ENCODE measurements at regions not wholly inside any gene's neighbourhood (a gene's known extent, or its start where the extent isn't known, plus 50 kb on each side); places are given as distances from the start of the nearest gene placed in this dataset.

DNA sequence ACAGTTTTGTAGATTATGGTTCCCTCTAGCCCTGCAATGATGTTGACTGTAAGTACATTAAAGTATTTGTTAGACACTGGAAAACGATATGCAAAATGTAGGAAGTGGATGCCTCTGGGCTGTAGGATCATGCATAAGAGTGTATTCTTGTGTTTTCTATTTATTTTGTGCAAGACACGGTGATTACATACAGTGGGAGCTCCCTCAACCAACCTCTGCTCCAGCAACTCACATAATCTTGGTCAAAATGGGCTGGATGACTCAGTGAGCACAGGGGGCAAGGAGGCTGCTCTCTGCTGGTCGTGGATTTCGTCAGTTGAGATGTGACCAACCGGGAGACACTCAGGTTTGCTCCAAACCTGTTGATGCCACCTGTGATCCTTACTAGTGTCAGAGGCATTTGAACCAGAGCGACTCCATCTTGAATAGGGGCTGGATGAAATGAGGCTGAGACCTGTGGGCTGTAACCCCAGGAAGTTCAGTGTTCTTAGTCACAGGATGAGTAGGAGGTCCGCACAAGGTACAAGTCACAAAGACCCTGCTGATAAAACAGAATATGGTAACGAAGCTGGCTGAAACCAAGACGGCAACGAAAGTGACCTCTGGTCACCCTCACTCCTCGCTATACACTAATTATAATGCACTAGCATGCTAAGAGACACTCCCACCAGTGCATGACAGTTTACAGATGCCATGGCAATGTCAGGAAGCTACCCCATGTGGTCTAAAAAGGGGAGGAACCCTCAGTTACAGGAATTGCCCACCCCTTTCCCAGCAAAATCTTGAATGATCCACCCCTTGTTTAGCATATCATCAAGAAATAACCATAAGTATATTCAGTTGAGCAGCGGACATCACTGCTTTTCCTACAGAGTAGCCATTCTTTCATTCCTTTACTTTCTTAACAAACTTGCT lies 56.4 kb upstream of the FAM20C start:
- no peak for DNase-seq (ENCODE audit: low read depth)

- no peak for DNase-seq (ENCODE audit: low read depth)
These were observed 55.1 kb upstream of the FAM20C start for GRCh38 chr7:137094-137891.

DNA sequence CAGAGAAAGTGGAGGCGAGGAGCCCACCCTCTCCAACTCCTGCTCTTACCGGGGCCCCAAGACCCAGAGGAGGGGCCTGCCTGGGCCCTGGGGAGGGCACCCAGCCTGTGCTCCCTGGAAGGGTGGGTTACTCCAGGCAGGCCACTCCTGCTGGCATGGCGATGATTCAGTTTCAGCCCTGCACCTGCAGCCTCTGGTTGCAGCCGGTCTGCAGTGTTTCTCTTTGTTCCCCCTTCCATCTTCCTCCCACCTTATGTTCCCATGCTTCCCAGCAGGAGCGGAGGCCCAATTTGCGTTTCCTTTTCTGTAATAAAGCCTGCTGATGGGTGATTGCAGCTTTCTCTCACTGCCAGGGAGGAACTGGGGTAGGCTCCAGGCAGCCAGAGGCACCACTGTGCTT lies 53.2 kb upstream of the FAM20C start:
- DNase-seq (ENCODE audit: low read depth): no peak

DNA sequence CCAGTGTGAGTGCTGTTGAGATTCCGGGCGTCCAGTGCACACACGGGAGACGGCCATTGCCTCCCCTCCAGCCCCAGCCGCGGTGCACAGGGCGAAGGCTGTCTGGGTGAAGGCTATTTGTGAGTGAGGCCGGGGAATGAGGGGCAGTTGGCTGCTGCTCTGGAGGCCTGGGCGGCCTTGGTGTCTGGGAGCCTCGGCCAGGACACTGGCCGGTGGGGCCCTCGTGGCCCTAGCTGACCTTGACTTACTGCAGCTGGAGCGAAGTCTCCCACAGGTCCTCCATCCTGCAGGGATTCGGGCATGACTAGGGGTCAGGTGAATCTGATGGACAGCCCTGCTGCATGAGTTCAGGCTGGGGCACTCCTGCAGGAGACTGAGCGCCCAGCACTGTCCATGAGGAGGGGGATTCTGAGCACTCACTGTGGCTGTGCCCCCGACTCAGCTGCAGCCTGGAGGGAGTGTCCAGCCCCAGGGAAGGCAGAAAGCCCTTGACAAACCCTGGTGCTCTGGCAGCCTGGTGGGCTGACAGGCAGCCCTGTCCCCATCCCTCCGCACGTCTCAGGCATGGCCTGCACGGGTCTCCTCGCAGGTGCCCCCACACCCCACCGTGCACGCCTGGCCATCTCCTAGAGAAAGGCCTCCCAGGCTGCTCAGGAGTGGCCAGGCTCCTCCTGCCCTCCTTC lies 52.7 kb upstream of the FAM20C start:
- no peak for DNase-seq (ENCODE audit: low read depth)

DNA sequence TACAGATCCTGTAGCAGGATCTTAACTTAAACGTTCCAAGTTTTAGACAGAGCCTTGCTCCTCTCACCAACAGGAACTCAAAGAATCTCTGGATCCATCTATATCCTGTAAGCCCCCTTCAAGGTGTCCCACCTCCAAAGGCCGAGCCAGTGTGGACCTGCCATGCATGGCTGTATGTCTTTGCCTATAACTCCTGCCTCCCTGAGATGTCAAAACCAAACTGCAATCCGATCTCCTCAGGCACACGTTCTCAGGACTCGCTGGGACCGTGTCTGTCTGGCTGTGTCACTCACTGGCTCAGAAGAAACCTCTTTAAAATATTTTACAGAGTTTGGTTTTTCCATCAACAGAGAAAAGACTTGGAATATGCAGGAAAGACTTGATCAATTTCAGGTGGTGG lies 51.4 kb upstream of the FAM20C start:
- DNase-seq (ENCODE audit: low read depth): no peak

- DNase-seq (ENCODE audit: low read depth): no peak
These were observed 50.0 kb upstream of the FAM20C start for GRCh38 chr7:142248-142941.

All from iris pigment epithelial cell (primary cell).